ENCODE measurements at regions not wholly inside any gene's neighbourhood (a gene's known extent, or its start where the extent isn't known, plus 50 kb on each side); places are given as distances from the start of the nearest gene placed in this dataset.

DNA sequence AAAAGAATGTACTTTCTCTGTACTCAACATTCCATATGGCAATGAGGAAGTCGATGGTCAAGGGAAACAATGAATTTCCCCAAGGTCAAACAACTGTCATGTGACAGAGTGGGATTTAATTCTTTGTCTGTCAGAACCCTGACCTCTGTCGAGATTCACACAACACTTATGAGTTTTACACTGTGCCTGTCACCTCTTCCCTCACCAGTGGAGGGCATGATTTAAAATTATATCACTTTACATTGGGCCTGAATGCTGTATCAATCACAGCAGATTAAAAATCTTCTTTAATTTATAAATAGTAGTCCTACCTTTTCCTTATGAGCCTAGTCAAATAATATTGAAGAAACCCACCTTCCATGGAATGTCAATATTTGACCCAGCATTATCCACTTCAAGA is 276.7 kb downstream of the CDH10 start:
- no peak overlapping the region for H3K9ac ChIP-seq (ENCODE audit: low read length in 3 of 3)
- no peak overlapping the region for H3K27ac ChIP-seq (ENCODE audit: low read depth in 2 of 2, low read length in 2 of 2)
- no peaks in the 10 kb centered on the region for H3K27me3 ChIP-seq (ENCODE audit: control insufficient read depth, insufficient read depth, low read length)
- intact Hi-C loops (cut with DNase I): no loop called here
- no peak for DNase-seq
- no peaks in the 10 kb centered on the region for H3K9me3 ChIP-seq (ENCODE audit: control insufficient read depth in 2 of 3, insufficient read depth in 1 of 3, low read length in 3 of 3)
- no peak for FAIRE-seq
- TF ChIP-seq, protein P1, sequence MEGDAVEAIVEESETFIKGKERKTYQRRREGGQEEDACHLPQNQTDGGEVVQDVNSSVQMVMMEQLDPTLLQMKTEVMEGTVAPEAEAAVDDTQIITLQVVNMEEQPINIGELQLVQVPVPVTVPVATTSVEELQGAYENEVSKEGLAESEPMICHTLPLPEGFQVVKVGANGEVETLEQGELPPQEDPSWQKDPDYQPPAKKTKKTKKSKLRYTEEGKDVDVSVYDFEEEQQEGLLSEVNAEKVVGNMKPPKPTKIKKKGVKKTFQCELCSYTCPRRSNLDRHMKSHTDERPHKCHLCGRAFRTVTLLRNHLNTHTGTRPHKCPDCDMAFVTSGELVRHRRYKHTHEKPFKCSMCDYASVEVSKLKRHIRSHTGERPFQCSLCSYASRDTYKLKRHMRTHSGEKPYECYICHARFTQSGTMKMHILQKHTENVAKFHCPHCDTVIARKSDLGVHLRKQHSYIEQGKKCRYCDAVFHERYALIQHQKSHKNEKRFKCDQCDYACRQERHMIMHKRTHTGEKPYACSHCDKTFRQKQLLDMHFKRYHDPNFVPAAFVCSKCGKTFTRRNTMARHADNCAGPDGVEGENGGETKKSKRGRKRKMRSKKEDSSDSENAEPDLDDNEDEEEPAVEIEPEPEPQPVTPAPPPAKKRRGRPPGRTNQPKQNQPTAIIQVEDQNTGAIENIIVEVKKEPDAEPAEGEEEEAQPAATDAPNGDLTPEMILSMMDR (IDR thresholded peaks at IDR 0.05; ENCODE audit: borderline replicate concordance, extremely low read depth, insufficient read depth): no peak
- H3K4me3 ChIP-seq (ENCODE audit: low read length in 3 of 3): no peak overlapping the region
- no peaks in the 10 kb centered on the region for H3K4me1 ChIP-seq (ENCODE audit: control insufficient read depth in 2 of 3, insufficient read depth in 2 of 3, low read depth in 1 of 3, low read length in 3 of 3)
- H3K36me3 ChIP-seq (ENCODE audit: control insufficient read depth in 2 of 3, insufficient read depth in 3 of 3, low read length in 3 of 3): no peaks in the 10 kb centered on the region

GRCh38 chr5:24376210-24376609 is 268.6 kb downstream of the CDH10 start:
- H3K4me1 ChIP-seq (ENCODE audit: control insufficient read depth in 2 of 3, insufficient read depth in 2 of 3, low read depth in 1 of 3, low read length in 3 of 3): no peaks in the 10 kb centered on the region
- no peaks in the 10 kb centered on the region for H3K36me3 ChIP-seq (ENCODE audit: control insufficient read depth in 2 of 3, insufficient read depth in 3 of 3, low read length in 3 of 3)
- H3K4me3 ChIP-seq (ENCODE audit: low read length in 3 of 3): no peak overlapping the region
- TF ChIP-seq, protein P1 (IDR thresholded peaks at IDR 0.05; ENCODE audit: borderline replicate concordance, extremely low read depth, insufficient read depth): no peak
- no peak overlapping the region for H3K27ac ChIP-seq (ENCODE audit: low read depth in 2 of 2, low read length in 2 of 2)
- no peak overlapping the region for H3K9ac ChIP-seq (ENCODE audit: low read length in 3 of 3)
- peak in 1 of 5 donors; percentile 62 for DNase-seq
- H3K27me3 ChIP-seq (ENCODE audit: control insufficient read depth, insufficient read depth, low read length): no peaks in the 10 kb centered on the region
- no peak for FAIRE-seq
- intact Hi-C loops (cut with DNase I): no loop called here
- no peaks in the 10 kb centered on the region for H3K9me3 ChIP-seq (ENCODE audit: control insufficient read depth in 2 of 3, insufficient read depth in 1 of 3, low read length in 3 of 3)

- TF ChIP-seq, protein P1 (IDR thresholded peaks at IDR 0.05; ENCODE audit: borderline replicate concordance, extremely low read depth, insufficient read depth): no peak
- intact Hi-C loops (cut with DNase I): no loop called here
- no peak overlapping the region for H3K27ac ChIP-seq (ENCODE audit: low read depth in 2 of 2, low read length in 2 of 2)
- H3K9ac ChIP-seq (ENCODE audit: low read length in 3 of 3): no peak overlapping the region
- no peaks in the 10 kb centered on the region for H3K9me3 ChIP-seq (ENCODE audit: control insufficient read depth in 2 of 3, insufficient read depth in 1 of 3, low read length in 3 of 3)
- no peak for FAIRE-seq
- H3K27me3 ChIP-seq (ENCODE audit: control insufficient read depth, insufficient read depth, low read length): no peaks in the 10 kb centered on the region
- H3K36me3 ChIP-seq (ENCODE audit: control insufficient read depth in 2 of 3, insufficient read depth in 3 of 3, low read length in 3 of 3): no peaks in the 10 kb centered on the region
- no peak overlapping the region for H3K4me3 ChIP-seq (ENCODE audit: low read length in 3 of 3)
- H3K4me1 ChIP-seq (ENCODE audit: control insufficient read depth in 2 of 3, insufficient read depth in 2 of 3, low read depth in 1 of 3, low read length in 3 of 3): no peaks in the 10 kb centered on the region
- peak in 1 of 5 donors; percentile 64 for DNase-seq
Observed at GRCh38 chr5:24376616-24377015, 268.2 kb downstream of the CDH10 start.

DNA sequence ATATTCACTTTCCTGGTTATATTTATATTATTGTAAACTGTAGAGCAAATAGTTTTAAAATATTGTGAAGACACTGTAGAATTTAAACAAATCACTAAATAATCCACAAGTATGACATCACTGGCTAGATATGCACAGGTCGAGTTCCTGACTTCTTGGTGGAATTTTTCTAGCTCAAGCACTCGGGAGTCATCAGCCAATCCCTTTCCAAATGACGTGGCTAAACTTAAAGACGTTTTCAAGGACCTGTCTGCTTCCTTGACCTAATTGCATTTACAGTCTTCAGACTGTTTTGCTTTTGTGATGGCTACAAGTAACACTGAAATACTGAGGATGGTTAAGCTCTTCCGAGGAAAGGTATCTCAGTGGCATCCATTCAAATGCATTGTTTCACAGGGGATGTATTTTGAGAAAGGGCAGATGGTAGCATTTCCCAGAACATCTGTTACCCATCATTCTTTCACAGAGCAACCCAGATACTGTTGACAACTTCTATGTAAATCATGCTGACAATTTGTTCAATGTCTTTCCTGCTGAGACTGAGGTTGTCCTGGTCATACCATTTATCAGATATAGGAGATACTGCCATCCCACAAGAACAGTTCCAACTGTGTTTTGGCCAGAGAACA is 262.8 kb downstream of the CDH10 start:
- Histone ChIP-seq H3K27me3 (ENCODE audit: control insufficient read depth, insufficient read depth, low read length) (no peaks in the 10 kb centered on the region), H3K4me3 (ENCODE audit: low read length in 3 of 3) (no peak overlapping the region), H3K9me3 (ENCODE audit: control insufficient read depth in 2 of 3, insufficient read depth in 1 of 3, low read length in 3 of 3) (no peaks in the 10 kb centered on the region), H3K4me1 (ENCODE audit: control insufficient read depth in 2 of 3, insufficient read depth in 2 of 3, low read depth in 1 of 3, low read length in 3 of 3) (no peaks in the 10 kb centered on the region), H3K27ac (ENCODE audit: low read depth in 2 of 2, low read length in 2 of 2) (no peak overlapping the region), H3K9ac (ENCODE audit: low read length in 3 of 3) (no peak overlapping the region), H3K36me3 (ENCODE audit: control insufficient read depth in 2 of 3, insufficient read depth in 3 of 3, low read length in 3 of 3) (no peaks in the 10 kb centered on the region)
- intact Hi-C loops (cut with DNase I): no loop called here
- DNase-seq: peak in 2 of 5 donors; percentile 36 to 46
- no peak for FAIRE-seq
- TF ChIP-seq, protein P1 (IDR thresholded peaks at IDR 0.05; ENCODE audit: borderline replicate concordance, extremely low read depth, insufficient read depth): no peak
